ENCODE measurements at regions not wholly inside any gene's neighbourhood (a gene's known extent, or its start where the extent isn't known, plus 50 kb on each side); places are given as distances from the start of the nearest gene placed in this dataset.

- Histone ChIP-seq H3K27me3 (ENCODE audit: low read depth, low read length) (no peaks in the 10 kb centered on the region), H3K4me1 (ENCODE audit: control insufficient read depth in 1 of 2, insufficient read depth in 2 of 2, low read length in 2 of 2) (no peaks in the 10 kb centered on the region), H3K27ac (ENCODE audit: low read length) (no peak overlapping the region), H3K9me3 (ENCODE audit: control insufficient read depth in 1 of 2, low read length in 2 of 2) (no peaks in the 10 kb centered on the region), H3K4me3 (ENCODE audit: low read depth in 1 of 2, low read length in 2 of 2) (no peak overlapping the region), H3K36me3 (ENCODE audit: control insufficient read depth in 1 of 2, insufficient read depth in 2 of 2, low read length in 2 of 2) (no peaks in the 10 kb centered on the region)
These were observed 99.3 kb downstream of the PAX1 start for GRCh38 chr20:21804802-21805201.

GRCh38 chr20:21801193-21801592, 95.7 kb downstream of the PAX1 start:
- H3K27me3 ChIP-seq (ENCODE audit: low read depth, low read length) = no peaks in the 10 kb centered on the region
- no peak overlapping the region for H3K4me3 ChIP-seq (ENCODE audit: low read depth in 1 of 2, low read length in 2 of 2)
- no peaks in the 10 kb centered on the region for H3K4me1 ChIP-seq (ENCODE audit: control insufficient read depth in 1 of 2, insufficient read depth in 2 of 2, low read length in 2 of 2)
- no peaks in the 10 kb centered on the region for H3K9me3 ChIP-seq (ENCODE audit: control insufficient read depth in 1 of 2, low read length in 2 of 2)
- H3K27ac ChIP-seq (ENCODE audit: low read length) = no peak overlapping the region
- no peaks in the 10 kb centered on the region for H3K36me3 ChIP-seq (ENCODE audit: control insufficient read depth in 1 of 2, insufficient read depth in 2 of 2, low read length in 2 of 2)

- no peaks in the 10 kb centered on the region for H3K4me1 ChIP-seq (ENCODE audit: control insufficient read depth in 1 of 2, insufficient read depth in 2 of 2, low read length in 2 of 2)
- H3K9me3 ChIP-seq (ENCODE audit: control insufficient read depth in 1 of 2, low read length in 2 of 2) = no peaks in the 10 kb centered on the region
- no peak overlapping the region for H3K27ac ChIP-seq (ENCODE audit: low read length)
- no peaks in the 10 kb centered on the region for H3K36me3 ChIP-seq (ENCODE audit: control insufficient read depth in 1 of 2, insufficient read depth in 2 of 2, low read length in 2 of 2)
- H3K27me3 ChIP-seq (ENCODE audit: low read depth, low read length) = no peaks in the 10 kb centered on the region
- H3K4me3 ChIP-seq (ENCODE audit: low read depth in 1 of 2, low read length in 2 of 2) = no peak overlapping the region
These were observed 92.9 kb downstream of the PAX1 start for GRCh38 chr20:21798384-21798783.

- H3K4me1 ChIP-seq (ENCODE audit: control insufficient read depth in 1 of 2, insufficient read depth in 2 of 2, low read length in 2 of 2) = no peaks in the 10 kb centered on the region
- no peak overlapping the region for H3K27ac ChIP-seq (ENCODE audit: low read length)
- H3K27me3 ChIP-seq (ENCODE audit: low read depth, low read length) = no peaks in the 10 kb centered on the region
- no peaks in the 10 kb centered on the region for H3K36me3 ChIP-seq (ENCODE audit: control insufficient read depth in 1 of 2, insufficient read depth in 2 of 2, low read length in 2 of 2)
- no peak overlapping the region for H3K4me3 ChIP-seq (ENCODE audit: low read depth in 1 of 2, low read length in 2 of 2)
- no peaks in the 10 kb centered on the region for H3K9me3 ChIP-seq (ENCODE audit: control insufficient read depth in 1 of 2, low read length in 2 of 2)
These were observed 90.6 kb downstream of the PAX1 start for GRCh38 chr20:21796059-21796458.

GRCh38 chr20:21788082-21788481, 82.6 kb downstream of the PAX1 start:
- no peaks in the 10 kb centered on the region for H3K4me1 ChIP-seq (ENCODE audit: control insufficient read depth in 1 of 2, insufficient read depth in 2 of 2, low read length in 2 of 2)
- H3K27me3 ChIP-seq (ENCODE audit: low read depth, low read length) = no peaks in the 10 kb centered on the region
- no peak overlapping the region for H3K4me3 ChIP-seq (ENCODE audit: low read depth in 1 of 2, low read length in 2 of 2)
- no peaks in the 10 kb centered on the region for H3K36me3 ChIP-seq (ENCODE audit: control insufficient read depth in 1 of 2, insufficient read depth in 2 of 2, low read length in 2 of 2)
- H3K9me3 ChIP-seq (ENCODE audit: control insufficient read depth in 1 of 2, low read length in 2 of 2) = no peaks in the 10 kb centered on the region
- H3K27ac ChIP-seq (ENCODE audit: low read length) = no peak overlapping the region

- no peak overlapping the region for H3K4me3 ChIP-seq (ENCODE audit: low read depth in 1 of 2, low read length in 2 of 2)
- H3K27ac ChIP-seq (ENCODE audit: low read length) = no peak overlapping the region
- no peaks in the 10 kb centered on the region for H3K27me3 ChIP-seq (ENCODE audit: low read depth, low read length)
- no peaks in the 10 kb centered on the region for H3K36me3 ChIP-seq (ENCODE audit: control insufficient read depth in 1 of 2, insufficient read depth in 2 of 2, low read length in 2 of 2)
- no peaks in the 10 kb centered on the region for H3K4me1 ChIP-seq (ENCODE audit: control insufficient read depth in 1 of 2, insufficient read depth in 2 of 2, low read length in 2 of 2)
- H3K9me3 ChIP-seq (ENCODE audit: control insufficient read depth in 1 of 2, low read length in 2 of 2) = no peaks in the 10 kb centered on the region
These were observed 76.1 kb downstream of the PAX1 start for GRCh38 chr20:21781446-21782075.

- Histone ChIP-seq H3K4me1 (ENCODE audit: control insufficient read depth in 1 of 2, insufficient read depth in 2 of 2, low read length in 2 of 2) (no peaks in the 10 kb centered on the region), H3K4me3 (ENCODE audit: low read depth in 1 of 2, low read length in 2 of 2) (no peak overlapping the region), H3K36me3 (ENCODE audit: control insufficient read depth in 1 of 2, insufficient read depth in 2 of 2, low read length in 2 of 2) (no peaks in the 10 kb centered on the region), H3K27me3 (ENCODE audit: low read depth, low read length) (no peaks in the 10 kb centered on the region), H3K9me3 (ENCODE audit: control insufficient read depth in 1 of 2, low read length in 2 of 2) (no peaks in the 10 kb centered on the region), H3K27ac (ENCODE audit: low read length) (no peak overlapping the region)
These were observed 75.1 kb downstream of the PAX1 start for GRCh38 chr20:21780528-21780927.
